ENCODE measurements at regions not wholly inside any gene's neighbourhood (a gene's known extent, or its start where the extent isn't known, plus 50 kb on each side); places are given as distances from the start of the nearest gene placed in this dataset.

- DNase-seq, result no peak
Observed at GRCh38 chr14:34348592-34348991, 113.4 kb downstream of the SPTSSA start.

GRCh38 chr14:34347683-34348082 is 114.4 kb downstream of the SPTSSA start:
- DNase-seq, result no peak

GRCh38 chr14:34345718-34346465 is 116.1 kb downstream of the SPTSSA start:
- no peak for DNase-seq

GRCh38 chr14:34344318-34344717 is 117.7 kb downstream of the SPTSSA start:
- no peak for DNase-seq

DNA sequence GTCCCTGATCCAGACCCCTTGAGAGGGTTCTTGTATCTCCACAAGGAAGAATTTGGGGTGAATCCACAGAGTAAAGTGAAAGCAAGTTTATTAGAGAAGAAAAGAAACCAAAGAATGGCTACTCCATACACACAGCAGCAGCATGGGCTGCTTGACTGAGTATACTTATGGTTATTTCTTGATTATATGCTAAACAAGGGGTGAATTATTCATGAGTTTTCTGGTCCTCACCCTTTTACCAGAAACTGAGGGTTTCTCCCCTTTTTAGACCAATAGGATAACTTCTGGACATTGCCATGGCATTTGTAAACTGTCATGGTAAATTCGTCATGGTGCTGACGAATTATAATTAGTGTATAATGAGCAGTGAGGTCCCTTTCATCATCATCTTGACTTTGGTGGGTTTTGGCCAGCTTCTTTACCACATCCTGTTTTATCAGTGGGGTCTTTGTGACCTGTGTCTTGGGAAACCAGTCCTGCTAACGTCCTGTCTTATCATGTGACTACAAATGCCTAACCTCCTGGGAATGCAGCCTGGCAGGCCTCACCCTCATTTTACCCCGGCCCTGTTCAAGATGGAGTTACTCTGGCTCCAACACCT is 121.9 kb downstream of the SPTSSA start:
- DNase-seq, result no peak

DNA sequence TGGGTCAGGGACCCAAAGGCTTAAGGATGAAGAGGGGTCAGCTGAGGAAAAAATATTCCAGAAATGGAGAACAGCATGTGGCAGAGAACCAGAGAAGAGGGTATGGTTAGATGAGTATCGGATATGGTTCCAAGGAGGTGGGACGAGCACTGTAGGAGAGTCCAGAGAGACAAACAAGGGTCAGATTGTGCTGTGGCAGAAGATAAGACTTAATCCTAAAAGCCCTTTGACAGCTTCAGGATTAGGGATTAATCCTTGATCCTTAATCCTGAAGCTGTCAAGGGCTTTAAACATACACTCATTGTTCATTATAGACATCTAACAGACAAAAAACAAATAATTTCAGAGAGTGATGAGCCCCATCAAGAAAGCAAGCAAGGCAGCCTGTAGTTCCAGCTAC is 124.0 kb downstream of the SPTSSA start:
- no peak for DNase-seq

DNA sequence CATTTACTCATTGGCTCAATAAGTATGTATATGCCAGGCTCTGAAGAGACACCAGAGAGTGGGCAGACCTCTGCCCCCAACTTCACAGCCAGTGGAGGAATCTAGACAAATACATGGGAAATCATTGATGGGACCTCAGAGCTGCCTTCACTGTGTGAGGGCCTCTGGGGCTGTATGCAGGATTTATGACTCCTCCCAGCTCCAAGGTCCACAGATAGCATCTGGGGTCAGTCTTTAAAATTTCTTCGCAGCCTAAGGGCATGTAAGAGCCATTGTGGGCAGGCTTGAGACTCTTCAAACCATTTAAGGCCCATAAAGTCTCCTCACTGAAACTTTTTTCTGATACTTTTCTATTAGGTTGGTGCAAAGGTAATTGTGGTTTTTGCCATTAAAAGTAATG is 125.5 kb downstream of the SPTSSA start:
- DNase-seq, result no peak

DNA sequence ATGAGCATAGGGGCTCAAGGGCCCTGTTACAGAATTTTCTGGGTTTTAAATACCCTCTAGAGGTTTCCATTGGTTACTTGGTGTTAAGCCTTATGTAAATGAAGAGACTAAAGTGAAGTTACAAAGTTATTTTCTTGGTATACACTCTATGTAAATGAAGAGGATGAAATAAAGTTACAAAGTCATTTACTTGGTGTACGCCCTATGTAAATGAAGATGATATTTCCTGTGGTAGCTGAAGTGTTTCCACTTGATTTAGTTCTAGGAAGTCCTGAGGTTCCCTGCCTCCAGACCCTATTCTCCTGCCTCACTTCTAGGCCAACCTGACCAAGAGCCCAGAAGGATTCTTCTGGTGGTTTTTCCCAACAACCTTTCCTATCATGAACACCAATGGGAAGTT is 126.1 kb downstream of the SPTSSA start:
- DNase-seq, result no peak

DNA sequence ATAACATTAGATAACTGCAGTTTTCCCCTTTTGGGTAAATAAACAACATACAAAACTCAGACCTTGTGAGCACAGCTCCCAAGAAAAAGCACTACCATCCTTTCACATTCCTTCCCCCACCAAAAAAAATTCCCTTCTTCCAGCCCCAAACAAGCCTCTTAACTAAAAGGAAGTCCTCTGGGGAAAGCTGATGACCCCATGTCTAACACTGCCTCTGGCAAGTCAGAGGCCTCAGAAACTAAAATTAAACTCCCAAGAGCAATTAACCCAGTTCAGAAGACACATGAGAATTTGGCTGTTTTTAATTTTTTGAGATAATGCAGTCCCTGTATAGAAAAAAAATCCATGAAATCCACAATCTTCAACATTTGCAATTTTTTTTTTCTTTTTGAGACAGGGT is 127.7 kb downstream of the SPTSSA start:
- DNase-seq, result no peak

DNA sequence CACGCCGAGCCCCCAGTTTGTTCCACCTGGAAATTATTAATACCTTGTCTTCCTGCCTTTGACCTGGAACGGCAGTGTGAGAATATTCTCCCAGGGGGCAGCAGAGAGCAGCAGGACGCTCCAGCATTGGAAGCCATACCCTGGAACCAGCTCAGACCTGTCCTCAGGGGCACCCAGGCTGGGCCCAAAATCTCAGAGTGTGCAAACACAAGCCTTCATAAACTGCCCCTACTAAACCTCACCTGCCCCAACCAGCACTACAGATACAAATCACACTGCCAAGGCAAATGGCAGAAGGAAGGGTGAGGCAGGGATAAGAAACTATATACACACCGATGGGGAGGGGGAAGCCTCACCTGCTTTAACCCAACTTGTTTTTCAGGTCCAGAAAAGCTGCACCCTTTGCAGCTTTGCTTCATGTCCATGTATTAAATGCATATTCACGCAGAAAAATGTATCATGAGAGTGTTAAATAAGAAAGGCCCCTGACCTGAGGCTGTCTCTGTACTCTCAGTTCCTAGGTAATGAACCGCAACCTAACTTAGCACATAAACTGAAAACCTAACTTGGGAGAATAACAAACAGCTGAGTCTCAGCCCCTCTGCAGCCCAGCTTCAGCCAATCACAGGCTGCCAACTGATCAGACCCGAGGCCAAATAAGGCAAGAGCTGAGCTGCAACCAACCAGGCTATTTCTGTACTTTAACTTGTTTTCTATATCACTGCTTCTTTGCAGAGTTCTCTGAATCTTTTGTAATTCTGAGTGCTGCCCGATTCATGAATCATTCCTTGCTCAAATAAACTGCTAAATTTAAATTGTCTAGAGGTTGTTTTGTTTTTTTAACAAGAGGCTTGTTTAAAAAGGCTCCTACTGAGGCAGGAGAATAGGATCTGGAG is 130.1 kb downstream of the SPTSSA start:
- peak; percentile 33 for DNase-seq

GRCh38 chr14:34330846-34331245 is 131.2 kb downstream of the SPTSSA start:
- DNase-seq, result no peak

DNA sequence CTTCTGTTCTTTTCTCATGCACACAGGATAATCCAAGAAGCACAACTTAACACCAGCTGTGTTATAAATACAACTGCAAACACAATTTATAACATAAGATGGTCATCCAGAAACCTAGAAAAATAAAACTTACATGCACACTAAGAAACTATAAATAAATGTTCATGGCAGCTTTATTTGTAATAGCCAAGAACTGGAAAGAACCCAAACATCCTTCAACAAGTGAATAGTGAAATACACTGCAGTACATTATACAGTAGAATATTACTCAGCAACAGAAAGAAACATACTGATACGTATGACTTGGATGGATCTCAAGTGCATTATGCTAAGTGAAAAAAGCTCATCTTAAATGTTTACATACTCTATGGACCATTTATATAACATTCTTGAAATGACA is 132.7 kb downstream of the SPTSSA start:
- DNase-seq, result no peak

DNA sequence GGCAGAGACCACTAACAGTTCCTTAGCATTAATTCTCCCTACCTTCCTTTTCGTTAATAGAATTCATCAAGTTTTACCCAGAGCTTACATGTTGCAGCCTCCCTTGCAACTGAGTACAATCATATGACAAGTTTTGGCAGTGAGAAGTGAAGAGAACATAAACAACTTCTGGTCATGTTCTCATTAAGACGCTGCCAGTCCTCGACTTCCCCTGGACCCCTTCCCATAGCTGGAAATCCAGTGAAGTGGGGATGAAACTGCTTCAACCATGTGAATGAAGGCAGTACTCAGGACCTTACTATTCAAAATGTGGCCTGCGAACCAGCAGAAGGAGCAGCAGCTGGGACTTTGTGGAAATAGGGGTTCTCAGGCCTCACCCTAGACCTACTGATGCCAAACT is 133.9 kb downstream of the SPTSSA start:
- no peak for DNase-seq

GRCh38 chr14:34325493-34325892 is 136.5 kb downstream of the SPTSSA start:
- DNase-seq, result no peak

DNA sequence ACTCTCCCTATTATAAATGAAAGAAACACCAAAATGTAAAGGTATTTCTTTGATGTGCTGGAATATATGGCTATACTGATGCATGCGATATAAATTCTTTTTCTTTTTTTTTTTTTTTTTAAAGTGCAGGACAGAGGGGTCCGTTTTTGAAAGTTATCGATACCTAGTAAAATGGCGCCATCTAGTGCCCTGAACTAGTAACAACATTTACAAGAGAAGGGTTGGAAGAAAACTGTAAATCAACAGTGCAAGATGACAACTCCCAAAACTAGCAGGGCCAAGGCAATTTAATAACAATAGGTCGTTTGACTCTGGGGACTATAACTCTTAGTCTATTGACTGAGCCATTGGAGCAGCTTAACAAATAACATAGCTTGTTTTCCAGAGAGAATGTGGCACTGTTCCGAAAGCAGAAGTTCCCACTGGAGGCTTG is 137.7 kb downstream of the SPTSSA start:
- DNase-seq, result no peak

DNA sequence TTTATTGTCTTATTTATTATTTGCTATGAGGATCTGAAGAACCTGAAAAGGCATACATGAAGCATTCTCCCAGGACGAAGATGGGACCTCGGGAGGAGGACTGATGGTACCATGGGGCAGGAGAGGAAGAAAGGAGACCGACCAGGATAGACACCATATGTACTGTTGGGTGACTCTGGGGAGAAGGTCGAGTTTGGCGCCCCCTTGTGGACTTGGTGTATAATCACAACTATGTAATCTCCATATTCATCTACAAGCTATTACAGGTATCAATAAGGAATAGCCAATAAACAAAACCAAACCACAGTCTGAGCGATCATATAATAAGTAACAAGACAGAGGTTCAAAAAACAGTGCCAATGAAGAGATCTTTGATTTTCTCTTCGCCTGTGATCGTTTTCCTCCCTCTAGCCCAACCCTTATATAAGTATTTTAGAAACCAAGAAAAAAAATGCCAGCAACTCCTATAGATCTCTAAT is 139.1 kb downstream of the SPTSSA start:
- DNase-seq, result no peak

DNA sequence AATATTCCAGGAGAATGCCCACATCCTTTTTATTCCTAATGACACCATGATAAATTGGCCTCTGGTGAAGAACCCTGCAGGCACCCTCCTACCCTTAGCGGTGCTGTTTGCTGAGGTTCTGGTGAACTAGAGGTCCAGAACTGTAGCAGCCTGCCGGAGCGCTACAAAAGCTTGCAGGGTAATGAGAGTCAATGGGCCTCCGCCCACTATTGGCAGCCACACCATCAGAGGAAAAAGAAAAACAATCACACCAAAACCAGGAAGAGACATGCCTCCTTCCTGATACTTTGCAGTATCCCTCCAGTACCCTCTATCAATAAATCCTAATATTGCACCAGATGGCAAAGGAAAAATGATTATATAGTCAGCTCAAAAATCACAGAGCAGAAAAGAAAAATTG is 142.9 kb downstream of the SPTSSA start:
- DNase-seq, result no peak

GRCh38 chr14:34318014-34318413 is 144.0 kb downstream of the SPTSSA start:
- DNase-seq, result no peak

GRCh38 chr14:34310724-34311123 is 151.3 kb downstream of the SPTSSA start:
- DNase-seq, result no peak

DNA sequence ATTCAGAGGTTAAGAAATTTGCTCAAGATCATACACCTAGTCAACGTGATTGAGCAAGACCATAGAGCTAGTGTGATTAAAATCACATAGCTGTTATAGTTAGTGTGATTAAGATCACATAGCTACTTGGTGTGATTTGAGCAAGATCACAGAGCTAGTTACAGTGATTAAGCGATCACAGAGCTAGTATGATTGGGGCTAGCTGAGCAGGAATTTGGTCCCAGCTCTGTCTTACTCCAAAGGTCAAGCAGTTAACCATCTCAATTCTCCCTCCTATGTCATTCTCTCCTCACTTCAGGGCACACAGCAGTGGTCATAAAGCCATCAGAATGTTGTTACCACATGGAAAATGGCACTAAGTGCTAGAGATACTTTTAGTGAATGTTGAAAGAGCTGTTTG is 158.2 kb downstream of the SPTSSA start:
- DNase-seq, result no peak

DNA sequence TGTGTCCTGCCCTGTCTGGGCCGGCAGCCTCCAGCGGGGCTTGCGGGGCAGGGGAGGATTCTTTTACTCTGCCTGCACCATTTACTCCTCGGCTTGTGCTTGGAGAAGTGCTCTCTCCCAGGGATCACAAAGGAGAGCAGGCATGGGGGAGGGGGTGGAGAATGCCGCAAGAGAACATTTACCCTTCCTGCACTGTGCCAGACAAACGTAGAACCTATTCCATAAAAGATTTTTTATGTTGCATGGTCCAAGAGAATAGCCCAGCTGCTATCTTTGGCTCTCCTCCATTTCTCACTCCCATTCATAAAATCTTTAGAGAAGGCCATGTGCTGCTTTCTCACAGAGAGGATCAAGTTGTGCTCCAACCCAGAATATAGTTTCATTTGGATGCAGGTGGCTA is 159.4 kb downstream of the SPTSSA start:
- DNase-seq, result no peak

DNA sequence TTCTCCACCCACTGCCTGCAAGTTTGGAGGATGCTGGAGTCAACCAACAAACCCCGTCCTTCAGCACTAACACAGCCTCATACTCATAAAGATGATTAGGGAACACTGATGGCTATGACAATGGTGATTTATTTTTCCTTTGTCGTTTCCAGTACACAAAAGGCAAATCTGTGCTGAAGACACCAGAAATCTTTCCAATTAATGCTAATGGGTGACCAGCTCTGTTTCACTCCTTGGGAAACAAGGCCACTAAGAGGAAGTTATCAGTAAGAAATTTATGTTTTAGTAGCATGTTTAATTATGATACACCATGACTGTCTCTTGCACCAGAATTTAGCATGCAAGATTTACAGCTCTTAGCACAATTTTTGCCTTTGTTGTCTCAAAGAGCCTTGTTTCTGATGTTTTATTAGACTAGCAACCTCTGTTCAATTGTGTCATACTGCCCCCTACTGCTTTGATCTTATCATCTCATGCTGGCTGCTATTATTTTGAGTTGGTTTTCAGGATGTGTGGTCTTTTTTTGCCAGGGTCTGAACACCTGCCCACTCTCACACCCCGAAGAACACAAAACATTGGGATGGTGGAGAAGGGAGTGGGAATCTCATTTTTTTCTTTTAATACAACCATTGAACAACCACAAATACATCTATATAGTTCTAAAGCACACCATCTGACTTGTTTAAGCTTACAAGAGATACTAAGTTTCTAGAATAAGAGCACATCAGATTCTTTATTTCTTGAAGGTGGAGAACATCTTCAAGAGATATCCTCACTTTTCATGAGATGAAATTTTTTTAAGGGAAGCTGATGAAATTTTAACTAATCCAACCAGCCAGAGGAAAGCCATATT is 160.9 kb downstream of the SPTSSA start:
- DNase-seq, result peak; percentile 25

Measured in right kidney (tissue), 1 donor.